CD14-positive monocyte (primary cell): ENCODE measurements at regions not wholly inside any gene's neighbourhood (a gene's known extent, or its start where the extent isn't known, plus 50 kb on each side); places are given as distances from the start of the nearest gene placed in this dataset.

Experiments
- DNase-seq, 3 donors: peaks; one replicate each; pipeline ENCODE4 v3.0.0-alpha.2; 2011 to 2022
- H2AFZ ChIP-seq: 2 replicates; pipeline ENCODE4 v1.6.0; 2012; ENCODE audit warnings: mild to moderate bottlenecking, low read depth, low read length, inconsistent platforms; ENCODE audit not compliant: insufficient read depth, poor library complexity, severe bottlenecking
- H3K27ac ChIP-seq, 2 donors: 1 replicate in 1 of 2; 2 replicates in 1 of 2; pipeline ENCODE4 v1.5.1; 2012 to 2013; ENCODE audit warnings: low read length in 2 of 2, control low read depth in 1 of 2, inconsistent platforms in 1 of 2, low read depth in 1 of 2, mild to moderate bottlenecking in 1 of 2
- H3K27me3 ChIP-seq, 2 donors: one replicate each; pipeline versions ENCODE4 v1.6.0 to v1.6.1; 2011 to 2013; ENCODE audit warnings: low read length in 2 of 2; ENCODE audit not compliant: control insufficient read depth in 2 of 2, insufficient read depth in 2 of 2
- H3K36me3 ChIP-seq, 2 donors: replicated peaks in 1 of 2; 1 replicate in 1 of 2; 2 replicates in 1 of 2; pipeline versions ENCODE4 v1.5.1 to v1.6.1; 2012 to 2013; ENCODE audit warnings: low read length in 2 of 2, control low read depth in 1 of 2, inconsistent platforms in 1 of 2, mild to moderate bottlenecking in 1 of 2; ENCODE audit not compliant: insufficient read depth in 2 of 2, control insufficient read depth in 1 of 2
- H3K4me1 ChIP-seq, 2 donors: 1 replicate in 1 of 2; 2 replicates in 1 of 2; pipeline versions ENCODE4 v1.5.1 to v1.6.1; 2012 to 2013; ENCODE audit warnings: low read length in 2 of 2, control low read depth in 1 of 2, inconsistent platforms in 1 of 2, mild to moderate bottlenecking in 1 of 2, moderate library complexity in 1 of 2; ENCODE audit not compliant: insufficient read depth in 2 of 2, control insufficient read depth in 1 of 2
- H3K4me2 ChIP-seq: replicated peaks from 2 replicates; pipeline ENCODE3; 2012; ENCODE audit warnings: low read length, moderate library complexity, mild to moderate bottlenecking; ENCODE audit not compliant: poor library complexity, severe bottlenecking; ENCODE audit errors: extremely low read depth
- H3K4me3 ChIP-seq, 3 experiments: fragments of 200-600 bp in 1 of 3; sonication (generic) in 1 of 3; replicated peaks in 1 of 3; 1 replicate in 2 of 3; 2 replicates in 1 of 3; pipeline ENCODE4 v1.5.1; 2011 to 2013; ENCODE audit warnings: low read length in 3 of 3, mild to moderate bottlenecking in 3 of 3, control low read depth in 2 of 3, low read depth in 2 of 3, inconsistent platforms in 1 of 3, moderate library complexity in 1 of 3
- H3K79me2 ChIP-seq: 2 replicates; pipeline ENCODE4 v1.6.0; 2012; ENCODE audit warnings: mild to moderate bottlenecking, control low read depth, inconsistent platforms, low read length, moderate library complexity; ENCODE audit not compliant: insufficient read depth
- H3K9ac ChIP-seq: 2 replicates; pipeline ENCODE4 v1.6.0; 2017; ENCODE audit warnings: low read length, mild to moderate bottlenecking; ENCODE audit not compliant: insufficient read depth, poor library complexity, severe bottlenecking
- H3K9me3 ChIP-seq, 2 donors: replicated peaks in 1 of 2; 1 replicate in 1 of 2; 2 replicates in 1 of 2; pipeline versions ENCODE4 v1.5.1 to v1.6.1; 2012 to 2013; ENCODE audit warnings: low read length in 2 of 2, control low read depth in 1 of 2; ENCODE audit not compliant: control insufficient read depth in 1 of 2, insufficient read depth in 1 of 2
- H4K20me1 ChIP-seq: 2 replicates; pipeline ENCODE4 v1.6.0; 2012; ENCODE audit warnings: mild to moderate bottlenecking, low read length, control low read depth, moderate library complexity; ENCODE audit not compliant: insufficient read depth
- H3K27ac Mint-ChIP-seq, 7 donors: one replicate each; pipeline ENCODE4 v1.8.0; 2020; ENCODE audit warnings: mild to moderate bottlenecking in 7 of 7, mixed read lengths in 7 of 7, moderate library complexity in 6 of 7, inconsistent platforms in 2 of 7
- H3K27me3 Mint-ChIP-seq, 3 donors: one replicate each; pipeline ENCODE4 v1.8.0; 2021 to 2022; ENCODE audit warnings: low read depth in 3 of 3, mild to moderate bottlenecking in 3 of 3, mixed read lengths in 3 of 3, moderate library complexity in 3 of 3, inconsistent platforms in 1 of 3
- H3K36me3 Mint-ChIP-seq, 2 donors: one replicate each; pipeline ENCODE4 v1.8.0; 2020; ENCODE audit warnings: mixed read lengths in 2 of 2, inconsistent platforms in 1 of 2, mild to moderate bottlenecking in 1 of 2
- H3K4me1 Mint-ChIP-seq: one replicate; pipeline ENCODE4 v1.8.0; 2020; ENCODE audit warnings: mild to moderate bottlenecking, mixed read lengths
- H3K4me3 Mint-ChIP-seq, 2 donors: one replicate each; pipeline ENCODE4 v1.8.0; 2020; ENCODE audit warnings: mild to moderate bottlenecking in 2 of 2, mixed read lengths in 2 of 2, moderate library complexity in 1 of 2
- H3K9me3 Mint-ChIP-seq, 7 donors: one replicate each; pipeline ENCODE4 v1.8.0; 2020 to 2022; ENCODE audit warnings: mixed read lengths in 7 of 7, mild to moderate bottlenecking in 6 of 7, moderate library complexity in 6 of 7, inconsistent platforms in 2 of 7
- WGBS: methylation state at CpG from one replicate; pipeline ENCODE4 v1.1.5; 2013; ENCODE audit warnings: missing lambda C conversion rate; ENCODE audit not compliant: insufficient coverage; 5-methylcytosine and 5-hydroxymethylcytosine counted together
- intact Hi-C, 2 donors: fragments of 100-400 bp; cut with micrococcal nuclease; formaldehyde crosslinking; loops; one replicate each; pipeline versions ENCODE4 v1.15.0 to v1.15.1; 2023
- TF ChIP-seq, protein P1 (sequence below): fragments of 200-600 bp; IDR thresholded peaks from one replicate; pipeline ENCODE4 v1.8.0; 2022; ENCODE audit warnings: antibody characterized with exemption, mild to moderate bottlenecking

DNA sequence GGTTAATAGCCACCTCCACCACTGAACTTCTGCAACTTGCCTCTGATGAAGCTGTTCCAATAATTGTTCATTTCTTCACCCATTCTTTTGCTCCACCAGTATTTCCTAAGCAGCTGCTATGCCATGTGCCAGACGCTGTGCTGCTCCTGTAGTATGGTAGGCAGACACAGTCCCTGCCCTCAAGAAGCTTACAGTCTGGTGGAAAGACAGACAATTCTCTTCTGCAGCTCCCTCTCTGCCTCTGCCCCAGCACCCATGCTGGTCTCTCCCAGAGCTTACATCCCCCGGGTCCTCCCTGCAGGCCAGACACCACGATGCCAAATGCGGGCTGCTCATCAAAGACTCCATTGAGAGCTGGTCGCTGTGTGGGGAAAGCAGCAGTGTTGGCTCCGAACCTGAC is 111.6 kb upstream of the ESRRB start:
- H3K27ac Mint-ChIP-seq, result no peak overlapping the region
- TF ChIP-seq, protein P1, sequence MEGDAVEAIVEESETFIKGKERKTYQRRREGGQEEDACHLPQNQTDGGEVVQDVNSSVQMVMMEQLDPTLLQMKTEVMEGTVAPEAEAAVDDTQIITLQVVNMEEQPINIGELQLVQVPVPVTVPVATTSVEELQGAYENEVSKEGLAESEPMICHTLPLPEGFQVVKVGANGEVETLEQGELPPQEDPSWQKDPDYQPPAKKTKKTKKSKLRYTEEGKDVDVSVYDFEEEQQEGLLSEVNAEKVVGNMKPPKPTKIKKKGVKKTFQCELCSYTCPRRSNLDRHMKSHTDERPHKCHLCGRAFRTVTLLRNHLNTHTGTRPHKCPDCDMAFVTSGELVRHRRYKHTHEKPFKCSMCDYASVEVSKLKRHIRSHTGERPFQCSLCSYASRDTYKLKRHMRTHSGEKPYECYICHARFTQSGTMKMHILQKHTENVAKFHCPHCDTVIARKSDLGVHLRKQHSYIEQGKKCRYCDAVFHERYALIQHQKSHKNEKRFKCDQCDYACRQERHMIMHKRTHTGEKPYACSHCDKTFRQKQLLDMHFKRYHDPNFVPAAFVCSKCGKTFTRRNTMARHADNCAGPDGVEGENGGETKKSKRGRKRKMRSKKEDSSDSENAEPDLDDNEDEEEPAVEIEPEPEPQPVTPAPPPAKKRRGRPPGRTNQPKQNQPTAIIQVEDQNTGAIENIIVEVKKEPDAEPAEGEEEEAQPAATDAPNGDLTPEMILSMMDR, result no peak
- peaks cover 0 to 5% (median 2%) of the 10 kb centered on the region in 7 donors for H3K9me3 Mint-ChIP-seq
- Histone ChIP-seq H3K27me3 (peaks cover 5 to 13% of the 10 kb centered on the region in 2 donors), H2AFZ (no peak overlapping the region), H3K9ac (no peak overlapping the region), H3K4me1 (peaks cover 5 to 6% of the 10 kb centered on the region in 2 donors), H4K20me1 (no peaks in the 10 kb centered on the region), H3K79me2 (no peaks in the 10 kb centered on the region), H3K36me3 (no peaks in the 10 kb centered on the region), H3K4me3 (no peak overlapping the region), H3K4me2 (no peak overlapping the region), H3K27ac (no peak overlapping the region), H3K9me3 (no peaks in the 10 kb centered on the region)
- H3K4me1 Mint-ChIP-seq, result peaks cover 8% of the 10 kb centered on the region
- peaks cover 7 to 27% (median 23%) of the 10 kb centered on the region in 3 donors for H3K27me3 Mint-ChIP-seq
- H3K36me3 Mint-ChIP-seq, result no peaks in the 10 kb centered on the region
- no peak for DNase-seq
- intact Hi-C loops, result no loop called here
- no peak overlapping the region for H3K4me3 Mint-ChIP-seq
- 96% methylated on average over 3 of the region's 6 CpGs for WGBS

- Histone ChIP-seq H3K4me3 (peak overlapping the region; percentile 38 to 70 (median 53)), H3K36me3 (no peaks in the 10 kb centered on the region), H3K79me2 (no peaks in the 10 kb centered on the region), H3K27me3 (peaks cover 5 to 13% of the 10 kb centered on the region in 2 donors), H3K4me2 (peak overlapping the region; percentile 65), H2AFZ (peak overlapping the region; percentile 79), H3K27ac (no peak overlapping the region), H3K9ac (peak overlapping the region; percentile 54), H3K9me3 (no peaks in the 10 kb centered on the region), H4K20me1 (no peaks in the 10 kb centered on the region), H3K4me1 (peaks cover 5 to 6% of the 10 kb centered on the region in 2 donors)
- Mint-ChIP-seq H3K4me1 (peaks cover 8% of the 10 kb centered on the region), H3K4me3 (peak overlapping the region; percentile 73 to 87), H3K9me3 (peaks cover 0 to 5% (median 3%) of the 10 kb centered on the region in 7 donors), H3K27me3 (peaks cover 7 to 30% (median 27%) of the 10 kb centered on the region in 3 donors), H3K27ac (no peak overlapping the region), H3K36me3 (no peaks in the 10 kb centered on the region)
- 96% methylated on average over 4 of the region's 27 CpGs for WGBS
- DNase-seq, result peak in 1 of 3 donors; percentile 5
- TF ChIP-seq, protein P1, result no peak
- intact Hi-C loops, result no loop called here
These were observed 108.5 kb upstream of the ESRRB start for GRCh38 chr14:76267322-76268046.
